CD14-positive monocyte (primary cell): ENCODE measurements at regions not wholly inside any gene's neighbourhood (a gene's known extent, or its start where the extent isn't known, plus 50 kb on each side); places are given as distances from the start of the nearest gene placed in this dataset.
A peak's percentile ranks its signal among the peaks of the same experiment; 100 is the strongest.

Experiments
- DNase-seq, 3 donors: peaks; one replicate each; pipeline ENCODE4 v3.0.0-alpha.2; 2011 to 2022
- H2AFZ ChIP-seq: 2 replicates; pipeline ENCODE4 v1.6.0; 2012; ENCODE audit warnings: mild to moderate bottlenecking, low read depth, low read length, inconsistent platforms; ENCODE audit not compliant: insufficient read depth, poor library complexity, severe bottlenecking
- H3K27ac ChIP-seq, 2 donors: 1 replicate in 1 of 2; 2 replicates in 1 of 2; pipeline ENCODE4 v1.5.1; 2012 to 2013; ENCODE audit warnings: low read length in 2 of 2, control low read depth in 1 of 2, inconsistent platforms in 1 of 2, low read depth in 1 of 2, mild to moderate bottlenecking in 1 of 2
- H3K27me3 ChIP-seq, 2 donors: one replicate each; pipeline versions ENCODE4 v1.6.0 to v1.6.1; 2011 to 2013; ENCODE audit warnings: low read length in 2 of 2; ENCODE audit not compliant: control insufficient read depth in 2 of 2, insufficient read depth in 2 of 2
- H3K36me3 ChIP-seq, 2 donors: replicated peaks in 1 of 2; 1 replicate in 1 of 2; 2 replicates in 1 of 2; pipeline versions ENCODE4 v1.5.1 to v1.6.1; 2012 to 2013; ENCODE audit warnings: low read length in 2 of 2, control low read depth in 1 of 2, inconsistent platforms in 1 of 2, mild to moderate bottlenecking in 1 of 2; ENCODE audit not compliant: insufficient read depth in 2 of 2, control insufficient read depth in 1 of 2
- H3K4me1 ChIP-seq, 2 donors: 1 replicate in 1 of 2; 2 replicates in 1 of 2; pipeline versions ENCODE4 v1.5.1 to v1.6.1; 2012 to 2013; ENCODE audit warnings: low read length in 2 of 2, control low read depth in 1 of 2, inconsistent platforms in 1 of 2, mild to moderate bottlenecking in 1 of 2, moderate library complexity in 1 of 2; ENCODE audit not compliant: insufficient read depth in 2 of 2, control insufficient read depth in 1 of 2
- H3K4me2 ChIP-seq: replicated peaks from 2 replicates; pipeline ENCODE3; 2012; ENCODE audit warnings: low read length, moderate library complexity, mild to moderate bottlenecking; ENCODE audit not compliant: poor library complexity, severe bottlenecking; ENCODE audit errors: extremely low read depth
- H3K4me3 ChIP-seq, 3 experiments: fragments of 200-600 bp in 1 of 3; sonication (generic) in 1 of 3; replicated peaks in 1 of 3; 1 replicate in 2 of 3; 2 replicates in 1 of 3; pipeline ENCODE4 v1.5.1; 2011 to 2013; ENCODE audit warnings: low read length in 3 of 3, mild to moderate bottlenecking in 3 of 3, control low read depth in 2 of 3, low read depth in 2 of 3, inconsistent platforms in 1 of 3, moderate library complexity in 1 of 3
- H3K79me2 ChIP-seq: 2 replicates; pipeline ENCODE4 v1.6.0; 2012; ENCODE audit warnings: mild to moderate bottlenecking, control low read depth, inconsistent platforms, low read length, moderate library complexity; ENCODE audit not compliant: insufficient read depth
- H3K9ac ChIP-seq: 2 replicates; pipeline ENCODE4 v1.6.0; 2017; ENCODE audit warnings: low read length, mild to moderate bottlenecking; ENCODE audit not compliant: insufficient read depth, poor library complexity, severe bottlenecking
- H3K9me3 ChIP-seq, 2 donors: replicated peaks in 1 of 2; 1 replicate in 1 of 2; 2 replicates in 1 of 2; pipeline versions ENCODE4 v1.5.1 to v1.6.1; 2012 to 2013; ENCODE audit warnings: low read length in 2 of 2, control low read depth in 1 of 2; ENCODE audit not compliant: control insufficient read depth in 1 of 2, insufficient read depth in 1 of 2
- H4K20me1 ChIP-seq: 2 replicates; pipeline ENCODE4 v1.6.0; 2012; ENCODE audit warnings: mild to moderate bottlenecking, low read length, control low read depth, moderate library complexity; ENCODE audit not compliant: insufficient read depth
- H3K27ac Mint-ChIP-seq, 7 donors: one replicate each; pipeline ENCODE4 v1.8.0; 2020; ENCODE audit warnings: mild to moderate bottlenecking in 7 of 7, mixed read lengths in 7 of 7, moderate library complexity in 6 of 7, inconsistent platforms in 2 of 7
- H3K27me3 Mint-ChIP-seq, 3 donors: one replicate each; pipeline ENCODE4 v1.8.0; 2021 to 2022; ENCODE audit warnings: low read depth in 3 of 3, mild to moderate bottlenecking in 3 of 3, mixed read lengths in 3 of 3, moderate library complexity in 3 of 3, inconsistent platforms in 1 of 3
- H3K36me3 Mint-ChIP-seq, 2 donors: one replicate each; pipeline ENCODE4 v1.8.0; 2020; ENCODE audit warnings: mixed read lengths in 2 of 2, inconsistent platforms in 1 of 2, mild to moderate bottlenecking in 1 of 2
- H3K4me1 Mint-ChIP-seq: one replicate; pipeline ENCODE4 v1.8.0; 2020; ENCODE audit warnings: mild to moderate bottlenecking, mixed read lengths
- H3K4me3 Mint-ChIP-seq, 2 donors: one replicate each; pipeline ENCODE4 v1.8.0; 2020; ENCODE audit warnings: mild to moderate bottlenecking in 2 of 2, mixed read lengths in 2 of 2, moderate library complexity in 1 of 2
- H3K9me3 Mint-ChIP-seq, 7 donors: one replicate each; pipeline ENCODE4 v1.8.0; 2020 to 2022; ENCODE audit warnings: mixed read lengths in 7 of 7, mild to moderate bottlenecking in 6 of 7, moderate library complexity in 6 of 7, inconsistent platforms in 2 of 7
- CTCF ChIP-seq: fragments of 200-600 bp; IDR thresholded peaks from one replicate; pipeline ENCODE4 v1.8.0; 2022; ENCODE audit warnings: antibody characterized with exemption, mild to moderate bottlenecking
- WGBS: methylation state at CpG from one replicate; pipeline ENCODE4 v1.1.5; 2013; ENCODE audit warnings: missing lambda C conversion rate; ENCODE audit not compliant: insufficient coverage; 5-methylcytosine and 5-hydroxymethylcytosine counted together
- intact Hi-C, 2 donors: fragments of 100-400 bp; cut with micrococcal nuclease; formaldehyde crosslinking; loops; one replicate each; pipeline versions ENCODE4 v1.15.0 to v1.15.1; 2023

DNA sequence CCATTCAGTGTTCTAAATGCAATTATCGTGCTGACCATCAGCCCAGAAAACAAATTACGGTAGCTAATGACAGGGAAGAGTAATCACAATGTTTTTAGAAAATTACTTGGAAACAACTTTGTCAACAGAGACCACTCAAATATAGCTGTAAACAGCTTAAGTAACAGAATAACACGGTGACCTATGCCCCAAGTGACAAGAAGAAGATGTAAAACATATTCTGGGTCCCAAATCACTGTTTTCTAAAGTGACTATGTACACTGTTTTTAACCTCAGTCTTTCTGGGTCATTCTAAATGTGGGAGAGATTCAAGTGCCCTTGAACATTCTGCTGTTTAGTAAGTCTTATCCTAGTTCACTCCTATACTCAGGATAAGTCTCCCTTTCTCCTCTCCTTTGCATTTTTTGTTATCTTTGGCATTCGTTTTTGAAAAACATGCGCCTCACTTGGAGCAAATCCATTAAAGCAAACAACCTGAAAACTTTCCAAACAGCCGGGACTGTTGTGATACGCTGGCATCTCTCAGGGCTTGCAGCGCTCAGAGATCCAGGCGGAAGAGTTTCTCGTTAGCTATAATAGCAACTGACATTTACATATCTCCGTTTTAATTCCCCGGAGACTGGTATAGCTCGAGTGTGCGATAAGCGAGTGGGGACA lies 114.5 kb upstream of the SOX4 start:
- intact Hi-C loops, result no loop called here
- Histone ChIP-seq H3K9me3 (no peaks in the 10 kb centered on the region), H3K4me3 (no peak overlapping the region), H3K4me1 (no peaks in the 10 kb centered on the region), H3K27ac (no peak overlapping the region), H3K36me3 (no peaks in the 10 kb centered on the region), H3K4me2 (no peak overlapping the region), H3K79me2 (no peaks in the 10 kb centered on the region), H3K27me3 (no peaks in the 10 kb centered on the region), H3K9ac (no peak overlapping the region), H4K20me1 (no peaks in the 10 kb centered on the region), H2AFZ (no peak overlapping the region)
- 95% methylated on average over 10 of the region's 15 CpGs for WGBS
- Mint-ChIP-seq H3K4me3 (no peak overlapping the region), H3K4me1 (peaks cover 7% of the 10 kb centered on the region), H3K27me3 (peaks cover 0 to 3% (median 0%) of the 10 kb centered on the region in 3 donors), H3K36me3 (no peaks in the 10 kb centered on the region), H3K27ac (peak overlapping the region in 1 of 7 donors; percentile 23), H3K9me3 (peaks cover 0 to 4% (median 0%) of the 10 kb centered on the region in 7 donors)
- DNase-seq, result no peak
- TF ChIP-seq CTCF, result no peak

DNA sequence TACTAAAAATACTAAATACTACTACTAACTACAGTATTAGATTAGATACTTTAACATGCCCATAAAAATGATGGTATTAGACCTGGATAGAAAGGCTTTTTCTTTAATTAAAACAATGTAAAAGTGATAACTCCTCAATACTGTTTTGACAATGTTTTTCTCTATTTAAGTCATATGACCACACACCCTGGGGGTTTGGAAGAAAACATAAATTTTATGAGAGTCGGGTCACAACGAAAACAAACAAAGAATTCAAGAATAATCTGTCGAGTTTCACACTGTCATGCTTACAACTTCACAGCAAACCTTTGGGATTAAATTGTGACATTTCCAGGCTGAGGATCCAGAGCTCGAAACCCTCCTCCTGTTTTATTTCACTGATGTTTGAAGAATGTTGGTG lies 107.4 kb upstream of the SOX4 start:
- H3K9me3 Mint-ChIP-seq, result peaks cover 0 to 6% (median 0%) of the 10 kb centered on the region in 7 donors
- no peak overlapping the region for H3K27ac ChIP-seq
- H3K4me1 Mint-ChIP-seq, result peaks cover 4% of the 10 kb centered on the region
- no peaks in the 10 kb centered on the region for H3K36me3 ChIP-seq
- no peaks in the 10 kb centered on the region for H3K4me1 ChIP-seq
- peaks cover 0 to 1% (median 1%) of the 10 kb centered on the region in 3 donors for H3K27me3 Mint-ChIP-seq
- no peak overlapping the region for H3K4me3 ChIP-seq
- H3K27me3 ChIP-seq, result no peaks in the 10 kb centered on the region
- DNase-seq, result no peak
- no peak overlapping the region for H3K4me2 ChIP-seq
- no peaks in the 10 kb centered on the region for H4K20me1 ChIP-seq
- H3K27ac Mint-ChIP-seq, result no peak overlapping the region
- no peak for TF ChIP-seq CTCF
- no peak overlapping the region for H2AFZ ChIP-seq
- no peaks in the 10 kb centered on the region for H3K9me3 ChIP-seq
- no peak overlapping the region for H3K4me3 Mint-ChIP-seq
- H3K36me3 Mint-ChIP-seq, result no peaks in the 10 kb centered on the region
- intact Hi-C loops, result no loop called here
- H3K9ac ChIP-seq, result no peak overlapping the region
- WGBS, result no CpG with 5 or more reads among the region's 4 CpGs
- H3K79me2 ChIP-seq, result no peaks in the 10 kb centered on the region
